ENCODE measurements at regions not wholly inside any gene's neighbourhood (a gene's known extent, or its start where the extent isn't known, plus 50 kb on each side); places are given as distances from the start of the nearest gene placed in this dataset.
"Not testable (repeated sequence)": the region's sequence is repeated elsewhere in the genome, so short reads cannot be mapped to it uniquely, and the experiment has no call there.

DNA sequence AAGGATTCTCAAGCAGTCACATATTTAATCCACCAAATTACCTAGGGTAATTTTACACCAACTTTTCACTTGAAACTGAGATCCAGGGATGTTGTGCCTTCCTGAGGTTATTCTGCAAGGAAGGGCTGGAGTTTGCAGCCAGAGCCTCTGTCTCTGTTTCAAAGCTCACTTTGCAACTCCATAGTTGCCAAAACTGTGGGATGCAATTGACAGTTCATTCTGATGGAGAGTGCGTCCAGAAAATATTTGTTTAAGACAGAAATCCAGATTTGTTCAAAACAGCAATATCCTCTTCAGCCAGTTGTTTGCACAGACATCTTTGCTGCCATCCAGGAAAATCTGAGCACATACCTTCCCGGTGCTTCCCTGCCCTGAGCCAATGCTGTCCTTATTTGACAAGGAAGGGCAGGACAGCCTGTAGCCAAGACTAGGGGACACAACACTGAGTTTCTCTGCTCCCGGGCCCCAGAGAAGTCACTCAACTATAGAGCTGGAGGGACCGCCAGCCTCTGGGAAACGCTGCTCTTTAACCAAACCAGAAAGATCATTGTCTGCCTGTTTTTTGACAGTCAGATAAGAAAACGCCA is 297.4 kb downstream of the HIVEP2 start:
- no peak for DNase-seq (ENCODE audit: insufficient read length, low spot score)
- TF ChIP-seq, protein P1, sequence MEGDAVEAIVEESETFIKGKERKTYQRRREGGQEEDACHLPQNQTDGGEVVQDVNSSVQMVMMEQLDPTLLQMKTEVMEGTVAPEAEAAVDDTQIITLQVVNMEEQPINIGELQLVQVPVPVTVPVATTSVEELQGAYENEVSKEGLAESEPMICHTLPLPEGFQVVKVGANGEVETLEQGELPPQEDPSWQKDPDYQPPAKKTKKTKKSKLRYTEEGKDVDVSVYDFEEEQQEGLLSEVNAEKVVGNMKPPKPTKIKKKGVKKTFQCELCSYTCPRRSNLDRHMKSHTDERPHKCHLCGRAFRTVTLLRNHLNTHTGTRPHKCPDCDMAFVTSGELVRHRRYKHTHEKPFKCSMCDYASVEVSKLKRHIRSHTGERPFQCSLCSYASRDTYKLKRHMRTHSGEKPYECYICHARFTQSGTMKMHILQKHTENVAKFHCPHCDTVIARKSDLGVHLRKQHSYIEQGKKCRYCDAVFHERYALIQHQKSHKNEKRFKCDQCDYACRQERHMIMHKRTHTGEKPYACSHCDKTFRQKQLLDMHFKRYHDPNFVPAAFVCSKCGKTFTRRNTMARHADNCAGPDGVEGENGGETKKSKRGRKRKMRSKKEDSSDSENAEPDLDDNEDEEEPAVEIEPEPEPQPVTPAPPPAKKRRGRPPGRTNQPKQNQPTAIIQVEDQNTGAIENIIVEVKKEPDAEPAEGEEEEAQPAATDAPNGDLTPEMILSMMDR (IDR thresholded peaks at IDR 0.05; ENCODE audit: insufficient read depth, missing control alignments): no peak
- no peak for FAIRE-seq

DNA sequence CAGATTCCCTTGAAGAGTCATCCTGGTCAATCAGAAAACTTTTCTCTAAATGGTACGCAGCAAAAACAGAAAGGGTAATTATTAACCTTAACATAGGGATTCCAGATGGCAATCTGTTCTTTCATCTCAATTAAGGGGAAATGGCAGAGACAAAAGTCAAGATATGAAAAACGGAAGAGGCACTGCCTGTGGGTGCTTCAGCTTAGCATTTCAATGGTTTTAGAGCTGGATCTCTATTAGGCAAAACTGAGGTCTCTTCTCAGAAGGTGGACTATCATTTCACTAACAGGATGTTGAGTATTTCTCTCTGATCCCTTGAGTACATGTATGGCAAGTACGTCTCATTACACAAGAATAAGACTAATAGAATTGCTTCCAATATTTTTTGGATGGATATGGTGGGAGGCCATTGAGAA is 296.9 kb downstream of the HIVEP2 start:
- FAIRE-seq (no peak), DNase-seq (ENCODE audit: insufficient read length, low spot score) (no peak)
- TF ChIP-seq, protein P1 (IDR thresholded peaks at IDR 0.05; ENCODE audit: insufficient read depth, missing control alignments): no peak

DNA sequence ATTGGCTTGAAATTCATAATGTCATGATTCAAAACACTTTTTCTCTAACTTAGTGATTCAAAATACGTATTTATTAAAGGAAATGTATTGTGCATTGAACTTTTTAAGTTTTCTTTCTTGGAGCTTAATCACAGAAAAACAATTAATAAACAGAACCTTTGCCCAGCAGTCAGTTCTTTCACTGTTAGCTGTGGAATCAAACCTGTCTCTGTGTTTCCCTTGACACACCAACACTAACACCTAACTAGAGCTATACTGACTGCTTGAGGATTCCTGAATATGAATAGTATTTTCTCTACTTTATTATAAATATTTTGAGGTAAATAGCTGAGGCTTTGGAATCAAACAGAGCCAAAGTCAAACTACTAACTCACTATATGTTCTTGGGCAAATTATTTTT is 296.4 kb downstream of the HIVEP2 start:
- no peak for DNase-seq (ENCODE audit: insufficient read length, low spot score)
- TF ChIP-seq, protein P1 (IDR thresholded peaks at IDR 0.05; ENCODE audit: insufficient read depth, missing control alignments): no peak
- FAIRE-seq: no peak

DNA sequence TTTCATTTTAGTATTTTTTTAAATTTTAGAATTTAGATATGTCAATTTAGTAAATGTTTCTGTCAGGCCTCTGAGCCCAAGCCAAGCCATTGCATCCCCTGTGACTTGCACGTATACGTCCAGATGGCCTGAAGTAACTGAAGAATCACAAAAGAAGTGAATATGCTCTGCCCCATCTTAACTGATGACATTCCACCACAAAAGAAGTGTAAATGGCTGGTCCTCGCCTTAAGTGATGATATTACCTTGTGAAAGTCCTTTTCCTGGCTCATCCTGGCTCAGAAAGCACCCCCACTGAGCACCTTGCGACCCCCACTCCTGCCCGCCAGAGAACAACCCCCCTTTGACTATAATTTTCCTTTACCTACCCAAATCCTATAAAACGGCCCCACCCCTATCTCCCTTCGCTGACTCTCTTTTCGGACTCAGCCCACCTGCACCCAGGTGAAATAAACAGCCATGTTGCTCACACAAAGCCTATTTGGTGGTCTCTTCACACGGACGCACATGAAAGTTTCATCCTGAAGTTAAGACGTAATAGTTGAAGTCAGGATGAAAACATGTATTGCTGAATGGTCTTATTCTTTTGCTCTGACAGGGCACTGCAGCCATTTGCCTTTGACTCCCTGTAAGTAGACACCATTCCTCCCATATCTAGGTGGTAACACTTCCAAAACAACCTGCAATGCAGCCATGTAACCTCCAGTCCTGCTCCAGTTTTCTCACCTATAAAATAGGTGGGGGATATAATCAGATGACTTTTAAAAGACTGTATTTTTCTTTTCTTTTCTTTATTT is 295.3 kb downstream of the HIVEP2 start:
- not testable (repeated sequence) for FAIRE-seq; DNase-seq (ENCODE audit: insufficient read length, low spot score)

DNA sequence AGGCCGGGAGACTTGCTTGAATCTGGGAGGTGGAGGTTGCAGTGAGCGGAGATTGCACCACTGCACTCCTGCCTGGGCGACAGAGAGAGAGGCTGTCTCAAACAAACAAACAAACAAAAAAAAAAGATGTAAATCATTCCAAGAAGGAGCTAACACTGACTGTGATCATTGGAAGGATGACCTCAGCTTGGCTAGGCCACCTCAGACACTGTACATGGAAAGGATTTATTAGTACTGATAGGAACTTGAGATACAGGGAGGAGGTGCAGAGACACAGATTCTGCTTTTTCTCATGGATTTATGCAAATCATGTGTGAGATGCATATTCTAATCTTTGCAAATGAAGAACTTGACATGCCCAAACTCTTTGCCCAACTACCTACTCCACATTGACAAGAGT is 293.6 kb downstream of the HIVEP2 start:
- TF ChIP-seq, protein P1 (IDR thresholded peaks at IDR 0.05; ENCODE audit: insufficient read depth, missing control alignments): no peak
- DNase-seq (ENCODE audit: insufficient read length, low spot score): no peak
- FAIRE-seq: no peak

DNA sequence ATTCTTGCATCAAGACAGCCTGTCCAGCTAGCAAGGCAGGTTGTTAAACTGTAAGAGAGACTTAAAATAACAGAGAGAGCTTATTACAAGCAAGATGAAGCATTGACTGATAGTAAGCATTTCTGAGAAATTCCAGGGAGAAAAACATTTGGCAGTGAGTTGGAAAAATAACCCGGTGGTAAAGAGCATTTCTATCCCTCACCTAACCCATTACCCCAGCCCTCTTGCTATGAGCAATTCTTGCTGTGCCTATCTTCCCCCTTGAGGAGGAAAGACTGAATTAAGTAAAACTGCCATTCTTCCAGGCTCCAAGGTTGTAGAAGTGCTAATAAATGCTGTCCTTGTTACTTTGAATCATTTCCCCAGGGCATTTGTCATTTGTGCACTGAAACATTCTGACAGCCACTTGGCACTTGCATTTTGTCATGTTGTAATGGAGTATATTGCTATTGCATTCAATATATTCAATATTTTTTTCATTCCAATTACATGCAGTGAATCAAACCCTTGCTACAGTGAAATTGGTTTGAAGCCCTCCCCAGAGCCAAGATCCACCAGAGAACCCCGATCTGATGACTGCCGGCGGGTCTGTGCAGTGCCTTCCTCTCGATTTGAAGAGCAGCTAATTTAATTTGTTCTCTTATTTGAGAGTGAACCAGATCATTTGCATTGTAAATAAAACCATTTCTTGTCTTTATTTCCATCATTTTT is 291.1 kb downstream of the HIVEP2 start:
- TF ChIP-seq, protein P1 (IDR thresholded peaks at IDR 0.05; ENCODE audit: insufficient read depth, missing control alignments): no peak
- DNase-seq (ENCODE audit: insufficient read length, low spot score) (no peak), FAIRE-seq (no peak)

DNA sequence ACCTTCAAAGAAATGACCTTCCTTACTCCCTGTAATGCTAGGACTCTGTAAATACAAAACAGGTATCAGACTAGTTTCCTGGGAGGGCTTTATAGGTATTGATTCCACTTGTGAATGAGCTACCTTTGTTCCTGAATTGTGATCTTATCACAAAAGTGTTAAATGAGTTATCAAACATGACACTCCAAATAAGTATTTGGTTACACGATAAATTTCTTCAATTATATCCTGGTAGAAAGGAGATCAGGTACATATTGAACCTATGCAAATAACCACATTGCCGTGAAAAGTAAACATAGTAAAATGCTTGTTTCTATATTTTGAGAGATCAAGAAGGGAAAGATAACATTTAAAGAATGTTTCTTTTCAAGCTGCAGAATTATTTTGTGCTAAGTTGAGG is 285.3 kb downstream of the HIVEP2 start:
- TF ChIP-seq, protein P1 (IDR thresholded peaks at IDR 0.05; ENCODE audit: insufficient read depth, missing control alignments): no peak
- FAIRE-seq (no peak), DNase-seq (ENCODE audit: insufficient read length, low spot score) (no peak)
